ENCODE measurements at regions not wholly inside any gene's neighbourhood (a gene's known extent, or its start where the extent isn't known, plus 50 kb on each side); places are given as distances from the start of the nearest gene placed in this dataset.
A peak's percentile ranks its signal among the peaks of the same experiment; 100 is the strongest.

- intact Hi-C loops (cut with DNase I), result no loop called here
These were observed 77.8 kb upstream of the IKZF1 start for GRCh38 chr7:50226669-50227068.

DNA sequence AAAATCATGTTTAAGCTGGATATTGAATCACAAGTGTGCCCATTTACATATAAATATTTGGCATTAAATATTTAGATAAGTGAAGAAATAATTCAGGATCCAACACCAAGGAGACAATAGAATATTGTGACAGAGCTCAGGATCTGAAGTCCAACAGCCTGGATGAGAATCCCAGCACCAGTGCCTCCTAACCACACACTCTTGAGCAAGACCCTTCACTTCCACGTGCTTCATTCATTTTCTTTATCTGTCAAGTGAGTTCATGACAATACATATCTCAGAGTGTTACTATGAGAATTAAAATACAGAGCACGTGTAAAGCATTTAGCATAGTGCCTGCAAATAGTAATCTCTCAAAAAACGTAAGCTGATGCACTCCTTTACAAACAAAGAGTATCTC is 78.4 kb upstream of the IKZF1 start:
- Histone ChIP-seq H3K36me3 (no peaks in the 10 kb centered on the region), H3K9me3 (peaks cover 23% of the 10 kb centered on the region), H3K27ac (no peak overlapping the region), H3K27me3 (ENCODE audit: low read depth) (no peaks in the 10 kb centered on the region), H3K4me1 (no peaks in the 10 kb centered on the region), H3K4me3 (no peak overlapping the region)
- ATAC-seq (no peak), DNase-seq (no peak)
- intact Hi-C loops (cut with DNase I), result no loop called here
- TF ChIP-seq CTCF (IDR thresholded peaks at IDR 0.05), result no peak

More at GRCh38 chr7:50226669-50227068, 77.8 kb upstream of the IKZF1 start:
- ATAC-seq (no peak), DNase-seq (no peak)
- no peak for TF ChIP-seq CTCF (IDR thresholded peaks at IDR 0.05)
- Histone ChIP-seq H3K4me3 (no peak overlapping the region), H3K36me3 (no peaks in the 10 kb centered on the region), H3K27me3 (ENCODE audit: low read depth) (no peaks in the 10 kb centered on the region), H3K9me3 (peaks cover 23% of the 10 kb centered on the region), H3K27ac (no peak overlapping the region), H3K4me1 (no peaks in the 10 kb centered on the region)

- Histone ChIP-seq H3K36me3 (no peaks in the 10 kb centered on the region), H3K27ac (no peak overlapping the region), H3K27me3 (ENCODE audit: low read depth) (no peaks in the 10 kb centered on the region), H3K4me3 (no peak overlapping the region), H3K9me3 (peaks cover 9% of the 10 kb centered on the region), H3K4me1 (peaks cover 3% of the 10 kb centered on the region)
- DNase-seq (no peak), ATAC-seq (no peak)
- TF ChIP-seq CTCF (IDR thresholded peaks at IDR 0.05), result no peak
- intact Hi-C loops (cut with DNase I), result no loop called here
These were observed 83.1 kb upstream of the IKZF1 start for GRCh38 chr7:50221433-50221832.

DNA sequence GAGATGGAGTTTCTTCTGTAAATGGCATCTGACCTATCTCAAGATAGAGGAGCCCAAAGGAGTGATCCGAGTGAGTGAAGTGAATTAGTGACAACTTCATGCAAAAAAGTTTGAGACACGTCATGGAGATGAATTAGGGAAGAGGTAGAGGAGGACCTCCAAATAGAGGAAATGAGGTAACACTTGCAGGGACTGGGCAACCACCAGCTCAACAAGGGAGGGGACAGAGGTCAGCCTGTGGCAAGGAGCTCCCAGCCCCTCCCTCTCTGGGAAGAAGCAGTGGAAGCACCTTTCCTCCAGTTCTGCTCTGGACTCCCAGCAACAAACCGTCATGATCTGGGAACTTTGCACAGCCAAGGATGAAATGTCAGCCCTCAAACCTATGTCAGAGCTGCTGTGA is 83.5 kb upstream of the IKZF1 start:
- DNase-seq (peak; percentile 71), ATAC-seq (peak; percentile 85 to 92)
- Histone ChIP-seq H3K4me1 (peaks cover 3% of the 10 kb centered on the region), H3K9me3 (peaks cover 9% of the 10 kb centered on the region), H3K27ac (no peak overlapping the region), H3K4me3 (no peak overlapping the region), H3K27me3 (ENCODE audit: low read depth) (no peaks in the 10 kb centered on the region), H3K36me3 (no peaks in the 10 kb centered on the region)
- intact Hi-C loops (cut with DNase I), result no loop called here
- no peak for TF ChIP-seq CTCF (IDR thresholded peaks at IDR 0.05)

GRCh38 chr7:50220273-50220672 is 84.2 kb upstream of the IKZF1 start:
- Histone ChIP-seq H3K9me3 (peaks cover 9% of the 10 kb centered on the region), H3K36me3 (no peaks in the 10 kb centered on the region), H3K4me3 (no peak overlapping the region), H3K4me1 (peaks cover 3% of the 10 kb centered on the region), H3K27ac (no peak overlapping the region), H3K27me3 (ENCODE audit: low read depth) (no peaks in the 10 kb centered on the region)
- no peak for TF ChIP-seq CTCF (IDR thresholded peaks at IDR 0.05)
- DNase-seq, result no peak
- intact Hi-C loops (cut with DNase I), result no loop called here
- peak; percentile 64 to 68 for ATAC-seq

- ATAC-seq (peak in 1 of 2 donors; percentile 39), DNase-seq (no peak)
- Histone ChIP-seq H3K9me3 (peaks cover 2% of the 10 kb centered on the region), H3K4me3 (no peak overlapping the region), H3K27ac (no peak overlapping the region), H3K36me3 (no peaks in the 10 kb centered on the region), H3K27me3 (ENCODE audit: low read depth) (no peaks in the 10 kb centered on the region), H3K4me1 (peaks cover 12% of the 10 kb centered on the region)
- TF ChIP-seq CTCF (IDR thresholded peaks at IDR 0.05), result no peak
- intact Hi-C loops (cut with DNase I), result no loop called here
These were observed 86.7 kb upstream of the IKZF1 start for GRCh38 chr7:50217821-50218281.

All from lower lobe of right lung (tissue), 2 donors.